Activated naive CD8-positive, alpha-beta T cell treated with anti-CD3 and anti-CD28 coated beads for 36 hours (primary cell): ENCODE measurements at regions not wholly inside any gene's neighbourhood (a gene's known extent, or its start where the extent isn't known, plus 50 kb on each side); places are given as distances from the start of the nearest gene placed in this dataset.

Experiments
- DNase-seq: peaks from one replicate; pipeline ENCODE4 v3.0.0; 2021
- H3K27ac Mint-ChIP-seq: one replicate; pipeline ENCODE4 v1.8.0; 2022; ENCODE audit warnings: mild to moderate bottlenecking, moderate library complexity, mixed read lengths
- H3K27me3 Mint-ChIP-seq: one replicate; pipeline ENCODE4 v1.8.0; 2022; ENCODE audit warnings: mild to moderate bottlenecking, mixed read lengths
- H3K36me3 Mint-ChIP-seq: one replicate; pipeline ENCODE4 v1.8.0; 2021; ENCODE audit warnings: mild to moderate bottlenecking, mixed read lengths
- H3K4me1 Mint-ChIP-seq: one replicate; pipeline ENCODE4 v1.8.0; 2021; ENCODE audit warnings: mixed read lengths
- H3K4me3 Mint-ChIP-seq: one replicate; pipeline ENCODE4 v1.8.0; 2022; ENCODE audit warnings: mild to moderate bottlenecking, moderate library complexity, mixed read lengths
- H3K9me3 Mint-ChIP-seq: one replicate; pipeline ENCODE4 v1.8.0; 2022; ENCODE audit warnings: mixed read lengths

DNA sequence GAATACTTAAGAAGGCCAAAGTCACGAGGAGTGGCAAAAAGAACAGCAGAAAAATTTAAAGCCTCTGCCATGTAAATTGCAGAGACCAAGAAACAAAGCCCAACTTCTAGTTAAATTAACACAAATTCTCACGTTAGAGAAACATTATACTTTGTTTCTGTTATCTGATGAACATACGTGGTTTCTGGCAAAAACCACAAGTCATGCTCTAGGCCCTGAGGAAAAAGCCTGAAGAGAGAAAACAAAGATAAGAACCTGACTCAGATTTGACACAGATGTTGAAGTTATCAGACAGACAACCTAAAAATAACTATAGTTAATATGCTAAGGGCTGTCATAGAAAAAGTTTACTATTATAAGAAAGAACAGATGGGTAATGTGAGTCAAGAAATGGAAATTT lies 149.1 kb upstream of the PCDH10 start:
- Mint-ChIP-seq H3K4me3 (no peak overlapping the region), H3K9me3 (peaks cover 3% of the 10 kb centered on the region), H3K4me1 (no peaks in the 10 kb centered on the region), H3K27ac (no peak overlapping the region), H3K27me3 (no peaks in the 10 kb centered on the region), H3K36me3 (no peaks in the 10 kb centered on the region)
- DNase-seq: no peak

DNA sequence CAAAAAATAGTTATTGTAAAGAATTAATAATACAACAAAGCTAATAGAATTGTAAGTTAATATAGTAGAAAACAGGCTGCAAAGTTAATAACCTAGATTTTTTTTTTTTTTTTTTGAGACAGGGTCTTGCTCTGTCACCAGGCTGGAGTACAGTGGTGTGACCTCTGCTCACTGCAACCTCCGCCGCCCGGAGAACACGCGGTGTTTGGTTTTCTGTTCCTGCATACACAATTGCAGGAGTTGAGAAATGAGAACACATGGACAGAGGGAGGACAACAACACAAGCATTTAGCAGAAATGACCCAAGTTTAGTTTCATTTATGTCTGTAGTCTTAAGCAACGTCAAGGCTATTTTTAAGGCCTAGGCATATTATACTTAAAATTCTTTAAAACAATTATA lies 145.9 kb upstream of the PCDH10 start:
- H3K4me3 Mint-ChIP-seq: no peak overlapping the region
- H3K36me3 Mint-ChIP-seq: no peaks in the 10 kb centered on the region
- DNase-seq: no peak
- peaks cover 3% of the 10 kb centered on the region for H3K9me3 Mint-ChIP-seq
- H3K4me1 Mint-ChIP-seq: no peaks in the 10 kb centered on the region
- no peak overlapping the region for H3K27ac Mint-ChIP-seq
- no peaks in the 10 kb centered on the region for H3K27me3 Mint-ChIP-seq

DNA sequence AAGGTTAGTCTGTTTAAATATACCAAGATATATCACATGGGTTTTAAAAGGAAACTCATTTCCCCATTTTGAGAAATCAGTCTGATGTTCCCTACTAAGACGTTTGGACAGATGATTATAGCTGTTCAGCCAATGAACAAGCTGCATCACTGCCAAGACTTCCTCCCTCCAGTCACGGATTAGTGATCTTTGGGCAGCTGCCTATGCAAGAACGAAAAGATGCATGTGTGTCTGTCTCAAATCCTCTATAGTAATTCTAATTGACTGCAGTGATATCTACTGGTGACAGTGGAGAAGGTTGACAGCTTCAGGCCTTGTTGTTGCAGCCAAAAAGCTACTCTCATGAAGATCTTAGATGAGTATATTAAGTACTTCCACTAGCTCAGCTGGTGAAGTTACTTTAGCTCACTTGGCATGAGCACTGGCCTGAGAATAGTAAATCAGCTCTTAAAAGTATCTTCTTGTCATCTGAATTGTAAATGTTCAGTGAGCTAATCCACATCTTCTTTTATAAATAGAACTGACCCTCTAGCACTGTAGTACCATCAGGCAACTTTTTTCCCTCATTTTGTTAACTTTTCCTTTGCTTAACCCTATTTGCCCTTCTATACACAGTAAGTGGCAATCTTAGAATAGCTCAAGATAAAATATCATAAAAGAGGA lies 134.5 kb upstream of the PCDH10 start:
- Mint-ChIP-seq H3K36me3 (no peaks in the 10 kb centered on the region), H3K9me3 (peaks cover 4% of the 10 kb centered on the region), H3K4me3 (no peak overlapping the region), H3K27ac (no peak overlapping the region), H3K27me3 (no peaks in the 10 kb centered on the region), H3K4me1 (no peaks in the 10 kb centered on the region)
- no peak for DNase-seq

DNA sequence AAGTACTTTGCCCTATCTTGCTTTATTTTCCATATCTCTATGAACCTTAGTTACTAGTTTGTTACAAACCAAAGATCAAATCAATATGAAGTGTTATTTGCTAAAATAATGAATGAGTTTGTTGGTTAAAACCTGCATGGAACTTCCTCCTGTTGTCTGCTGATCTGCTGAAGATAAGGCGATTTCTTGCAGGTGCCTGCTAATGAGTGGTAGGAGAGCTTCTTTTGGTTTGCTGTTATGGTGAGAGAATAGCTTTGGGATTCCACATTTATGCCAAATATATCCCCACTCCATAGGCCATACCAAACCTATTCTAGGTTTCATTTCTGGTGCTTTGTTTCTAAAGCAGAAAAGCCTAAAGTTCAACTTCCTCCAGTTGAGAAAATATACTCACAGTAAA lies 103.8 kb upstream of the PCDH10 start:
- peaks cover 18% of the 10 kb centered on the region for H3K9me3 Mint-ChIP-seq
- no peaks in the 10 kb centered on the region for H3K4me1 Mint-ChIP-seq
- H3K27me3 Mint-ChIP-seq: no peaks in the 10 kb centered on the region
- no peak overlapping the region for H3K4me3 Mint-ChIP-seq
- no peak overlapping the region for H3K27ac Mint-ChIP-seq
- no peak for DNase-seq
- H3K36me3 Mint-ChIP-seq: no peaks in the 10 kb centered on the region

DNA sequence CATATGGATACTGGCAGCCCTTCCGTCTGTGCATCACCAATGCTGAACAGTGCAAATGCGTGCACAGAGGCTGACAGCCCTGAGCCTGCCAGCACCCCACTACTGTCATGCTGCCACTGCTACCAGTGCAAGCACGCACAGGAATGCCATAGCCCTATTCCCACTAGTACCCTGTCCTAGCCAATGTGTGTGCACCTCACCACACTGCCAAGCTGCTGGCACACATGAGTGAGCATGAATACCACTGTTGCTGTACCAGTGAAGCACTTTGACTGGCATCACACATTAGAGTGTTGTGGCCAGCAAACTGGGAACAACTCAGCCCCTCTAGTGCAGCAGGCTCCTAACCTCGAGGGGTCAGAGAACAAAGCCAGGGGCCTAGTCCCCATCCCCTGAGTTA lies 102.9 kb upstream of the PCDH10 start:
- Mint-ChIP-seq H3K4me1 (no peaks in the 10 kb centered on the region), H3K36me3 (no peaks in the 10 kb centered on the region), H3K27me3 (no peaks in the 10 kb centered on the region), H3K9me3 (peaks cover 20% of the 10 kb centered on the region), H3K4me3 (no peak overlapping the region), H3K27ac (no peak overlapping the region)
- DNase-seq: no peak

DNA sequence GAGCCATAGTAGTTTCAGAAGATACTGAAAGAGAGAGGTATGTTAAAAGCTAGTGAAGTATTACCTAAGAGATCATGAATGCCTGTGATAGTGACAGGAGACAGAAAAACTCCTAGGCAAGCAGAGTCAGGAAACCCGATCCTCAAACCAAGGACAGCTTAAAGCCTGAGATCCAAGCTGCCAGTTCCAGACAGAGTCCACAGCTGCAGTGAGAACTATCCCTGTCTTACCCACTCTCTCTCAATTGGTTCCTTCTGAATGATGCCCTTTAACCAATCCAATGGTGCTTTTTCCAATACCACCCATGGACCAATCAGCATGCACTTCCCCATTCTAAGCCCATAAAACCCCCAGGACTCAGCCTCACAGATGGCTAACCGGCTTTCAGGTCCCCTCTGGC lies 90.4 kb upstream of the PCDH10 start:
- Mint-ChIP-seq H3K27ac (no peak overlapping the region), H3K36me3 (no peaks in the 10 kb centered on the region), H3K9me3 (no peaks in the 10 kb centered on the region), H3K4me3 (no peak overlapping the region), H3K27me3 (no peaks in the 10 kb centered on the region), H3K4me1 (no peaks in the 10 kb centered on the region)
- DNase-seq: no peak

DNA sequence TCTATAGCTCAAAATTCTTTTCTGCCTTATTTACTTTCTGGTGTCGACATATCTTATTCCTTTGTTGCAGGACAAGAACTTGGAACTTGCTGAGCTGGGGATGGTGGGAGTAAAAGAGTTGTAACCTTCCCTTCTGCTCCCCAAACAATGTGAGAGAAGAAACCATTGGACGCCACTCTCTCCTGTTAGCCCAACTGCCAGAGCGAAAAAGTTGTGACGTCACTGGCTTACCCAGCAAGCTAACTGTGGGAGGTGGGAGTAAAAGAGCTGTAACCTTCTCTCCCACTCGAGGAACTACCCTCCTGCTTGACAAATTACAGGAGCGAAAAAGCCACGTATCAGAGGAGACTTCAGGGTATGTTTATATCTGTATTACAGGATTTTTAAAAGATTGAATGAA lies 90.0 kb upstream of the PCDH10 start:
- H3K4me1 Mint-ChIP-seq: no peaks in the 10 kb centered on the region

DNA sequence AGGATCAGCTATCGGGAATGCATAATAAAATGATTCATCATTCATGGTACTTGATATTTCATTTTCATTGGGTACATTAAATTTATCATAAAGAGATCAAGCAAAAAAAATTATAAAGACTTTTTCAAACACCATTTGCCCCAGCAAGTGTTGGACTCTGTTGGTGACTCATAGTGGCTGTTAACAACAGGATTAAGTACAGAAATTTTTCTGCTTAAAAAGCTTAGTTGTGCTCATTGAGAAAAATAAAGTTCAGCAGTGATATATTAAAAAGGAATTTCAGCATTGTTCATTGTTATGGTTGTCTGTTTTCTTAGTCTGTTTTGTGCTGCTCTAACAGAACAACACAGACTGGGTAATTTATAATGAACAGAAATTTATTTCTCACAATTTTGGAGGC lies 86.2 kb upstream of the PCDH10 start:
- Mint-ChIP-seq H3K9me3 (peaks cover 4% of the 10 kb centered on the region), H3K4me3 (no peak overlapping the region), H3K4me1 (no peaks in the 10 kb centered on the region), H3K36me3 (no peaks in the 10 kb centered on the region), H3K27me3 (no peaks in the 10 kb centered on the region), H3K27ac (no peak overlapping the region)
- DNase-seq: no peak

More for the DNA sequence above, 90.0 kb upstream of the PCDH10 start:
- Mint-ChIP-seq H3K27me3 (no peaks in the 10 kb centered on the region), H3K9me3 (no peaks in the 10 kb centered on the region), H3K27ac (no peak overlapping the region), H3K36me3 (no peaks in the 10 kb centered on the region), H3K4me3 (no peak overlapping the region)
- DNase-seq: no peak

DNA sequence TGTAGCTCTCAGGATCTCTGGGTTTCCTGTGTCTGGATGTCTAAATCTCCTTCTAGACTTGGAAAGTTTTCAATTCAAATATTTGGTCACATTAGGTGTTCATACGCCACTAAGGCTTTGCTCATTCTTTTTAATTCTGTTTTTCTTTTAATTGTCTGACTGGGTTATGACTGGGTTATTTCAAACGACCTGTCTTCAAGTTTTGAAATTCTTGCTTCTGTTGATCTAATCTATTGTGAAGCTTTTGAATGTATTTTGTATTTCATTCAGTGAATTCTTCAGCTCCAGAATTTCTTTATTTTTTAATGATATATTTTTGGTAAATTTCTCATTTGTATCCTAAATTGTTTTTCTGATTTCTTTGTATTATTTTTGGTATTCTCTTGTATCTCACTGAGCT lies 81.0 kb upstream of the PCDH10 start:
- no peaks in the 10 kb centered on the region for H3K27me3 Mint-ChIP-seq
- H3K4me3 Mint-ChIP-seq: no peak overlapping the region
- H3K36me3 Mint-ChIP-seq: no peaks in the 10 kb centered on the region
- no peaks in the 10 kb centered on the region for H3K4me1 Mint-ChIP-seq
- no peak for DNase-seq
- no peak overlapping the region for H3K27ac Mint-ChIP-seq
- H3K9me3 Mint-ChIP-seq: peaks cover 18% of the 10 kb centered on the region

DNA sequence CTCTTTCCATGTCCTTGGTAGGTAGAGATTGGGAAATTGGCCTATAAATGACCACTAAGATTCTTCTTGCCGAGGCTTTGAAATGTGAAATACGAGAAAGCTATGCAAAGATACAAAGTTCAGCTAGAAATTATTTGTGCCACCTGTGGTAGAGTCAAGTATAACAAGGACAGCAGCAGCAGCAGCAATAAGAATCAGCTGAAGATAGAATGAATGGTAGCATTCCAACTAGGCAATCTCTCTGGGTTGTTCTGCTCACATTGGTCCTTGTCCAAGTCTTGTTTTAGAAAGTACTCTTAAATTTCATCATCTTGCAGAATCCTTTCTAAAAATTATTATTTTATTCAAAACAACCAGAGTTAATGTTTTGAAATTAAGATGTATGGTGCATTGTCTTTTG lies 67.8 kb upstream of the PCDH10 start:
- Mint-ChIP-seq H3K36me3 (no peaks in the 10 kb centered on the region), H3K9me3 (peaks cover 4% of the 10 kb centered on the region), H3K27me3 (no peaks in the 10 kb centered on the region), H3K4me3 (no peak overlapping the region), H3K27ac (no peak overlapping the region), H3K4me1 (no peaks in the 10 kb centered on the region)
- no peak for DNase-seq

DNA sequence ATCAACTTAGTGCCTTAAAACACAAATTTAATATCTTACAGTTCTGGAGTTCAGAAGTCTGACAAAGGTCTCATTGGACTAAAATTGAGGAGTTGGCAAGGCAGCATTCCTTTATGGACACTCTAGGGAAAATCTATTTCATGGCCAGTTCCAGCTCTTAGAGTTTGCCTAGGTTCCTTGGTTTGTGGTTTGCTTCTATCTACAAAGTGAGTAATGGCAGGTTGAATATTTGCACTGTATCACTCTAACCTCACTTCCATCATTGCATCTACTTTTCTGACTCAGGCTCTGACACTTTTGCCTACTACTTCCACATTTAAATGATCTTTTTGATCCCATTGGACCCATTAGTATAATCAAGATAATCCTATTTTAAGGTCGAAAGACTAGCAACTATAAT lies 64.7 kb upstream of the PCDH10 start:
- H3K4me1 Mint-ChIP-seq: no peaks in the 10 kb centered on the region
- no peaks in the 10 kb centered on the region for H3K36me3 Mint-ChIP-seq
- no peak overlapping the region for H3K4me3 Mint-ChIP-seq
- no peaks in the 10 kb centered on the region for H3K9me3 Mint-ChIP-seq
- no peak for DNase-seq
- H3K27ac Mint-ChIP-seq: no peak overlapping the region
- H3K27me3 Mint-ChIP-seq: no peaks in the 10 kb centered on the region

DNA sequence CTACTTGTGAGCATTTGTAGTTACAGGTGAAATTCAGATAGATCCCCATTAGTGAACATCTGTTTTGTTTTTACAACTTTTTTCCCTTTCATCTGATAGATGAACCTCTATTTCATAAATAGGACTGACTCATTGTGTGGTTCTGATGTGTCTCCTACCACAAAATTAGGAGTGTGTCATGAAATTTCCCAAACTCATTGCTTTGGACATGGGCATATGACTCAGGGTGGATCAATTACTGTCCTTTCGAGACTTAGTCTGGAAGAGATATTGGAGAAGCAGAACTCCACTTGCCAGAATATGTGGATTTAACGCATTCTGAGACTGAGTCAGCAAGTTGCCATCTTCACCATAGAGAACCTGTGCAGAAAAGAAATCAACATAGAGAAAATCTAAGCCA lies 53.5 kb upstream of the PCDH10 start:
- Mint-ChIP-seq H3K4me1 (no peaks in the 10 kb centered on the region), H3K27ac (no peak overlapping the region), H3K36me3 (no peaks in the 10 kb centered on the region), H3K27me3 (no peaks in the 10 kb centered on the region), H3K4me3 (no peak overlapping the region), H3K9me3 (peaks cover 9% of the 10 kb centered on the region)
- DNase-seq: no peak

DNA sequence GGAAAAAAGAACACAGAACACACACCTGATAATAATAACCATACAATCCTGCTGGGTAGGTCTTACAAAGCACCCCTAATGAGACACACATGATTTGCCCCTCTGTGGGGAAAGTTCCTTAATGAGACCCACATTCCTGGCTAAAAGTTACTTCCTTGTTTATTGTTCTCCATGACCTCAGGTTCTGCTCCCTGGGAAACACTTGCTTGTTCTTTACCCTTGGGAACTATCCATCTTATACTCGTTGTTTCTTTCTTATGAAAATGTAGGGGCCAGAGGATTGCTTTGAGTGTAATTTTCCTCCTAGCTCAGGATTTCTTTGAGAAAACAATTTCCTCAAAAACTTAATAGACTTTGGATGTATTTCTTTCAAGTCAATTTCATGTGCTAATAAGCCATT lies 52.1 kb upstream of the PCDH10 start:
- Mint-ChIP-seq H3K36me3 (no peaks in the 10 kb centered on the region), H3K4me1 (no peaks in the 10 kb centered on the region), H3K4me3 (no peak overlapping the region)

More for the DNA sequence above, 52.1 kb upstream of the PCDH10 start:
- H3K27me3 Mint-ChIP-seq: no peaks in the 10 kb centered on the region
- H3K9me3 Mint-ChIP-seq: peaks cover 9% of the 10 kb centered on the region
- no peak overlapping the region for H3K27ac Mint-ChIP-seq
- no peak for DNase-seq
